Testis (tissue), 2 donors: ENCODE measurements at regions not wholly inside any gene's neighbourhood (a gene's known extent, or its start where the extent isn't known, plus 50 kb on each side); places are given as distances from the start of the nearest gene placed in this dataset.

Experiments
- POLR2A ChIP-seq: fragments of 450-650 bp; IDR thresholded peaks from one replicate; pipeline ENCODE4 v1.6.1; 2017; ENCODE audit warnings: antibody characterized with exemption, mild to moderate bottlenecking, moderate library complexity
- TF ChIP-seq, protein P1 (sequence below), 3 experiments: fragments of 450-650 bp in 2 of 3; fragments of 200-600 bp in 1 of 3; sonication (generic) in 1 of 3; IDR thresholded peaks; one replicate each; pipeline ENCODE4 v1.5.1; 2016 to 2019; ENCODE audit warnings: antibody characterized with exemption in 3 of 3, mild to moderate bottlenecking in 2 of 3, moderate library complexity in 1 of 3

GRCh38 chr3:70464876-70465275 lies 152.4 kb upstream of the MDFIC2 start:
- TF ChIP-seq, protein P1, sequence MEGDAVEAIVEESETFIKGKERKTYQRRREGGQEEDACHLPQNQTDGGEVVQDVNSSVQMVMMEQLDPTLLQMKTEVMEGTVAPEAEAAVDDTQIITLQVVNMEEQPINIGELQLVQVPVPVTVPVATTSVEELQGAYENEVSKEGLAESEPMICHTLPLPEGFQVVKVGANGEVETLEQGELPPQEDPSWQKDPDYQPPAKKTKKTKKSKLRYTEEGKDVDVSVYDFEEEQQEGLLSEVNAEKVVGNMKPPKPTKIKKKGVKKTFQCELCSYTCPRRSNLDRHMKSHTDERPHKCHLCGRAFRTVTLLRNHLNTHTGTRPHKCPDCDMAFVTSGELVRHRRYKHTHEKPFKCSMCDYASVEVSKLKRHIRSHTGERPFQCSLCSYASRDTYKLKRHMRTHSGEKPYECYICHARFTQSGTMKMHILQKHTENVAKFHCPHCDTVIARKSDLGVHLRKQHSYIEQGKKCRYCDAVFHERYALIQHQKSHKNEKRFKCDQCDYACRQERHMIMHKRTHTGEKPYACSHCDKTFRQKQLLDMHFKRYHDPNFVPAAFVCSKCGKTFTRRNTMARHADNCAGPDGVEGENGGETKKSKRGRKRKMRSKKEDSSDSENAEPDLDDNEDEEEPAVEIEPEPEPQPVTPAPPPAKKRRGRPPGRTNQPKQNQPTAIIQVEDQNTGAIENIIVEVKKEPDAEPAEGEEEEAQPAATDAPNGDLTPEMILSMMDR (IDR thresholded peaks at IDR 0.05) = no peak
- no peak for TF ChIP-seq POLR2A
